HFF-Myc (cell line): ENCODE measurements at regions not wholly inside any gene's neighbourhood (a gene's known extent, or its start where the extent isn't known, plus 50 kb on each side); places are given as distances from the start of the nearest gene placed in this dataset.
"Not testable (repeated sequence)": the region's sequence is repeated elsewhere in the genome, so short reads cannot be mapped to it uniquely, and the experiment has no call there.

ENCODE experiments used
- DNase-seq: peaks from one replicate; pipeline ENCODE4 v3.0.0-alpha.2; 2011; ENCODE audit warnings: low read depth; ENCODE audit errors: extremely low read depth
- H3K4me3 ChIP-seq: replicated peaks from 2 replicates; pipeline ENCODE4 v1.5.1; 2011; ENCODE audit warnings: low read depth, mild to moderate bottlenecking, control low read depth, low read length
- CTCF ChIP-seq: IDR thresholded peaks from 2 replicates; pipeline ENCODE4 v1.5.1; 2012; ENCODE audit warnings: mild to moderate bottlenecking, low read depth, low read length, control low read depth; ENCODE audit errors: missing control alignments

GRCh38 chr9:19895006-19895405 lies 106.2 kb upstream of the SLC24A2 start:
- no peak overlapping the region for H3K4me3 ChIP-seq
- TF ChIP-seq CTCF, result no peak
- no peak for DNase-seq

GRCh38 chr9:19885608-19886007 lies 96.8 kb upstream of the SLC24A2 start:
- DNase-seq, result no peak
- H3K4me3 ChIP-seq, result no peak overlapping the region
- no peak for TF ChIP-seq CTCF

GRCh38 chr9:19879062-19879461 lies 90.2 kb upstream of the SLC24A2 start:
- DNase-seq, result no peak
- no peak for TF ChIP-seq CTCF
- no peak overlapping the region for H3K4me3 ChIP-seq

- no peak overlapping the region for H3K4me3 ChIP-seq
- no peak for TF ChIP-seq CTCF
- no peak for DNase-seq
Measured at GRCh38 chr9:19876569-19877316, 87.9 kb upstream of the SLC24A2 start.

- H3K4me3 ChIP-seq, result no peak overlapping the region
- TF ChIP-seq CTCF, result no peak
- DNase-seq, result no peak
Measured at GRCh38 chr9:19875291-19875920, 86.6 kb upstream of the SLC24A2 start.

- not testable (repeated sequence) for DNase-seq, H3K4me3 ChIP-seq
Measured at GRCh38 chr9:19873188-19873587, 84.4 kb upstream of the SLC24A2 start.

GRCh38 chr9:19870988-19871387 lies 82.2 kb upstream of the SLC24A2 start:
- H3K4me3 ChIP-seq, result no peak overlapping the region
- TF ChIP-seq CTCF, result no peak
- DNase-seq, result no peak
